GM21723 (cell line): ENCODE measurements at regions not wholly inside any gene's neighbourhood (a gene's known extent, or its start where the extent isn't known, plus 50 kb on each side); places are given as distances from the start of the nearest gene placed in this dataset.

ENCODE experiments used
- ATAC-seq: cut with Tn5 transposase; IDR thresholded peaks from one replicate; pipeline ENCODE4 v1.9.1; 2021; ENCODE audit warnings: mild to moderate bottlenecking, moderate library complexity; ENCODE audit not compliant: unreplicated experiment

GRCh38 chr4:100742045-100742444 lies 224.2 kb upstream of the EMCN start:
- ATAC-seq = no peak

DNA sequence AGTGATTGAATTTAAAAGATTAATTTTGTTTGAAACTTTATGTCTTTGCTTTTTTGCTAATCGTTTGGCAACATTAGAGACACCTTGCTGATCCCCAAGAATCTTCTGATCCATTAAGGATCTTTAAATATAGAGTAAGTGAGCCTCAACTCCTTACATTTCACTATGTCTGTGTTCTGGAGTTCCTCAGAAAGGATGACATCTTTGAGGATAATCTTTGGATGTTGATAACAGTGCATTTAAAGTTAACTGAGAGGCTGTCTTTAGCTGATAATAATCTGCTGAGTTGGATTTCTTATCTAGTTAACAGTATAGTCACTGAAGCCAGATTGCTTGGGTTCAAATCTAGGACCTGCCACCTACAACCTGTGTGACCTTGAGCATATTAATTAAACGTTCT lies 221.6 kb upstream of the EMCN start:
- ATAC-seq = no peak

- ATAC-seq = peak; percentile 46
These were observed 220.7 kb upstream of the EMCN start for GRCh38 chr4:100738196-100739165.

GRCh38 chr4:100736641-100737451 lies 219.0 kb upstream of the EMCN start:
- ATAC-seq = no peak

DNA sequence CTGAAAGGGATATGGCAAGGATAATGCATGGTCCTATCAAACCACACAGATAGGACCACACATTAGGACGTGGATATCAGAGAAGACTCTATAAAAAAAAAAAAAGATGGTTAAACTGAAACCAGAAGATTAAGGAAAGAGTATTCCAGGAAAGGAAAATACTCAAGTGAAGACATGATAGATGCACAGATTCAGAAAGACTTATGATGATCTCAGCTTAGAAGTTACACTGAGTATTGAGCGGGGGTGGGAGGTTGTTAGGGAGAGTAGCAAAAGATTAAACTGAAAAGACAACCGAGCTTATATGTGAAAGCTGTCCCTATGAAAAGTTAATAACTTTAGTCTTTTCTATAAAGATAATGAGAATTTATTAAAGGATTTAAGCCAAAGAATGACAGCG lies 211.0 kb upstream of the EMCN start:
- ATAC-seq = no peak

- no peak for ATAC-seq
These were observed 205.1 kb upstream of the EMCN start for GRCh38 chr4:100722866-100723459.

GRCh38 chr4:100722133-100722532 lies 204.3 kb upstream of the EMCN start:
- ATAC-seq = no peak

GRCh38 chr4:100721490-100721889 lies 203.7 kb upstream of the EMCN start:
- ATAC-seq = no peak

DNA sequence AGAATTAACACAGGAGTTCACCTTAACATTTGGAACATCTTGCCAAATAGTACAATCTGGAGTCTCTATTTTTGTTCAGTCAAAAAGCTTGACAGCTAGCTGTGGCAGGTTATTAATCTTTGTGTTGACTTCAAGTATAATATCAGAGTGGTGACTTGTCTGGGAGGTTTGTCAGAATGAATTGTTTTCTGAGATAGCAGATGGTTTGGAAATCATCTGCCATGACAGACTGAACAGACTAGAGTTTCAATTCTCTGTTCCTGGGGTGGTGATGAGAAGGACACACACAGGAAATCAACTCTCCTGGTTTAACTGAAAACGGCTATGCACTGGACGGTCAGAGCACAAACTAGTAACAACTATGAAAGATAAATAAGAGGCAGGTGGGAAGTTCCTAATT lies 203.3 kb upstream of the EMCN start:
- no peak for ATAC-seq

GRCh38 chr4:100716416-100716815 lies 198.6 kb upstream of the EMCN start:
- no peak for ATAC-seq

DNA sequence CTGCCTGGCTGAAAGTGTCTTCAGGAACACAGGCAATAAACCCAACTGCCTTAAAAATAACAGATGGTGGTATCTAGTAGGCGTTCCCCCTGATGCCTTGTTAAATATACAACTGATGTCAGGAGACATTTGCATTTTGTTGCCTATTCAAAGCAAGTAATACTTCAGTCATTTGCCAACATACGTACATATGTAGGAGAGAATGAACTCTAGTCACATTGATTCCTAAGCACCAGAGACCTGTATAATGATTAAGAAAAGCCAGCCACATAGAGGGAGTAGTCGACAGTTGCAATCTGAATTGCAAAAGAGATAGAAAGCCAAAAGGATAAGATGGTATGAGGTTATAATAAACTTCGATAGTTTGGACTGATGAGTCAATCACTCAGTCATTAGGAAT lies 191.0 kb upstream of the EMCN start:
- no peak for ATAC-seq

DNA sequence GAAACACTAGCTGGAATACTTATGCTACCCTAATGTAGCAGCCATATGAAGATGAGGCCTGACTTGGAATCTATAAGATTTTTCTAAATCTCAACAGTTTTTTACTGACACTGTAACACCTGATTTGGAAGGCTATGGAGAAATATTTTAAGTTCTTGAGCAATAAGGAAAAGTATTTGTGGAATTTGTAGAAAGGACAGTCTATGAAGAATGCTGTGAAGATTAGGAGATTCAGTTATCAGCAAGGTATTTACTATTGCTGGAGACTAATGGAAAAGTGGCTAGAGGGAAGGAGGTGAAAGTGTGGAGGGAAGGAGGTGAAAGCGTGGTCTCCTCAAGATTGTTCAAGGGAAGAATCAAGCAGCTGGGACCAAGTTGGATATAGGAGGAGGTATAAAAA lies 190.0 kb upstream of the EMCN start:
- no peak for ATAC-seq

DNA sequence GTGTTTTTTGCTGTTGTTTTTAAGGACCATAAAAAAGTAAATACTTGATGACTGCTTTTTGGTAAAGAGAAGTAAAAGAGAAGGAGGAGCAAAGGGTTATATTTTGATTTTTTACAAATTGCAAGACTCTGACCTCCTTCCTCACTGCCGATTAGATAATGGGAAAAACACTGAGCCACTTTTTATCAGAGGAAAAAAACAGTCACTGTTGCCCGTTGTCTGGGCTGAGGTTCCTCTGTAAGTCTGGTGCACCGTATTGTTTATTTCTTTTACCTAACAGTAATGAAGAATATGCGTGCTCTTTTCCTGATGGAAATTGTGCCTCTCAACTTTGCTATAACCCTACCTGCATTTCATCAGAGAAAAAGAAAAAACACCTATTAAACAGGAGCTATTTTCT lies 178.7 kb upstream of the EMCN start:
- ATAC-seq = no peak

- no peak for ATAC-seq
These were observed 178.0 kb upstream of the EMCN start for GRCh38 chr4:100695871-100696270.

- ATAC-seq = no peak
These were observed 177.3 kb upstream of the EMCN start for GRCh38 chr4:100695039-100695654.

DNA sequence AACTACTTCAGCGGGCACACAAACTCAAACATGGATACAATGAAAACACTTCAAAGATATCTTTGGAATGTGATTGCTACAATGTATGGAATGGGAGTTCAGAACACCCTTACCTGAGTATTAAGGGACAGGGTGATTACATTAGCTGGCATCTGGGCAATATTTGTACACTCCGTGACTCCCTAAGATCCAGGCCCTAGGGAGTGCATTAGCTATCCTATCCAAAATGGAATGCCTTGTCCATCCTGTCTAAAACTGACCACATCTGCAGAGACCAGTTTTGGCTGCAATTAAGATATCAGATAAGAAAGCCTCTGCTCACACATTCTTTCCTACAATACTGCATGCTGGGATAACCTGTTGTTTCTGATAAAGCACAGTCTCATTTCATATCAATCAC lies 176.6 kb upstream of the EMCN start:
- no peak for ATAC-seq

GRCh38 chr4:100690812-100691211 lies 173.0 kb upstream of the EMCN start:
- no peak for ATAC-seq

GRCh38 chr4:100688368-100688767 lies 170.5 kb upstream of the EMCN start:
- ATAC-seq = no peak

DNA sequence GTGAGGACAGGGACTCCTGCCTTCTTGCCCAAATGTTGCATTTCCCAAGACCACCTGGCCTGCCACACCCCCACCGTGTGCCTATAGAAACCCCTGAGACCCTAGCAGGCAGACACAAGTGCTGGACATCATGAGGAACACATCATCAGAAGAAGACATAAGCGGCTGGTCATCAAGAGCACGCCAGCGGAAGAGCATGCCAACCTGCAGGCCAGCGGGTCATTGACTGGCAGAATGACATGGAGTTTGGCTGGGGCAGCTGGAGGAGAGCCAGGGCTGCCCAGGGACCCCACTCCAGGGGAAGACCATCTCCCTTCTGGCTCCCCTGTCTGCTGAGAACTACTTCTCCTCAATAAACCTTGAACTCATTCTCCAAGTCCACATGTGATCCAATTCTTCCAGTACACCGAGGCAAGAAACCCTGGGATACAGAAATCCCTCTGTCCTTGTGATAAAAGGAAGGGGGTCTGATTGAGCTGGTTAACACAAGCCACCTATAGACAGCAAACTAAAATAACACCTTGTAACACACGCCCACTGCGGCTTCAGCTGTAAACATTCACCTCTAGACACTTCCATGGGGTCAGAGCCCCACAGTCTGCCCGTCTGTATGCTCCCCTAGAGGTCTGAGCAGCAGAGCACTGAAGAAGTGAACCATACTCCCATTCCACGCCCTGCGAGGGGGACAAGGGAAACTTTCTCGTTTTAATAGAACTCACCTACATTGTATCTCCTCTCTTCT lies 164.8 kb upstream of the EMCN start:
- no peak for ATAC-seq

DNA sequence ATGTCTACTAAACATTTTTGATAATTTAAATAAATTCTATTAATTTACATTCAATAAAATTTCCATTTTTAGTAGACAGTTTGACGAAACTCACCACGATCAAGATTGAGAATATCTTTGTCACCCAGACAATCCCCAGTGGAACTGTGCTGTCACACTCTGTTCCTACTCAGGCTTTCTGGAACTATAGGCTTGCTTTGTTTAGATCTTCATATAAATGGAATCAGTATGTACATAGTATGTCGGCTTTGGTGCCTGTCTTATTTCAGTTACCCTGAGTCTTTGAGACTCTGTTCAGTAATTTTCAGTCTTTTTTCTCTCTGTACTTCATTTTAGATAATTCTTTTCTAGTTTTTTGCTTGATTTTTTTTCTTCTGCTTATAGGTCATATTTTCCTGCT lies 163.5 kb upstream of the EMCN start:
- no peak for ATAC-seq
